ENCODE measurements at regions not wholly inside any gene's neighbourhood (a gene's known extent, or its start where the extent isn't known, plus 50 kb on each side); places are given as distances from the start of the nearest gene placed in this dataset.
"Not testable (repeated sequence)": the region's sequence is repeated elsewhere in the genome, so short reads cannot be mapped to it uniquely, and the experiment has no call there.

DNA sequence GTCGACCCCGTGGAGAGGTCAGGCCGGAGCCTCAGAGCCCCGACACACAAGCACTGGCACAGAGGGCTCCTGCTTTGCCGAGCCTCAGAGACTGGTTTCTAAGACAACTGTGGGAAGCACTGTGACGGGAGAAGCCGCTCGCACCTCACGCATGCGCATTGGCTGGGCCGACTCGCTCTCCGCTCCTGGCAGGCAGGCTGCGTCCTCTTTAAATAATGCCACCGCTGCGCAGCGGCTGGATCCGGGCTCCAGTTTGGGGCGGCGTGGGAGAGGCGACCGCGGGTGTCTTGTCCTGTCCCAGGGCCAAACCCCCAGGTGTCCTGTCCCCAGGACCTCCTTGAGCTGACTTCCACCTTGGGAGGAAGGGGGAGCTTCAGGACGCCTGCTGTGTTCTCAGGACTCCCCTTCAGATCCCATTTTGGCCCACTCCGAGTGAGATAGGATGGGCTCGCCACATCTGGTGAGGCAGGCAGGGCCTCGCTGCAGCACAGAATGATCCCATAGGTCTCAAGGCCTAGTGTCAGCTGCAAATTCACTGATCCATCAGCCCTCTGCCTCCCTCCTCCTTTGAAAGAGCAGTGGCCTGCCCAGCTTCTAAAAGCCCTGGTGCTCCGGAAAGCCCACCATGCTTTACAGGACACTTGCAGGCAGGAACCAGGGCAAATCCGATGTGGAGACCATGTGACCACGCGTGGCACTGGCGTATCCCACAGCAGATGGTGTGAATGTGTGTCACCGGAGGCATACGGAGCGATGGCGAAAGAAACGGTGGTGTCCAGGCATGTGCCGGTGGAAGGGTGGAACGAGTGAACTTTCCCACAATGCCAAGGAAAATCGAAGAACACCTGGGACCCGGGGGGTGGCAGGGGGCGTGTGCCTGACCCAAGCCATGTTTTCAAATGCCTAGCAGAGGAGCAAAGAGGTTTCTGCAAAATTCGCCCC lies 169.3 kb upstream of the ZNF337 start:
- Histone ChIP-seq H3K9ac (ENCODE audit: low read length) (peak overlapping the region; percentile 51), H4K91ac (ENCODE audit: low read length) (no peak overlapping the region), H2BK15ac (ENCODE audit: low read depth, poor library complexity, severe bottlenecking) (no peak overlapping the region), H2AK5ac (ENCODE audit: low read length, severe bottlenecking) (no peak overlapping the region), H3K23ac (ENCODE audit: low read length in 2 of 2) (no peak overlapping the region), H3K18ac (ENCODE audit: low read depth in 1 of 2, low read length in 2 of 2) (no peak overlapping the region), H3K9me3 (ENCODE audit: control insufficient read depth, low read length) (no peaks in the 10 kb centered on the region), H3K14ac (ENCODE audit: low read length in 2 of 2) (no peak overlapping the region), H3K79me1 (replicated peaks; ENCODE audit: low read length, poor library complexity, severe bottlenecking) (no peaks in the 10 kb centered on the region), H2BK12ac (ENCODE audit: low read length in 2 of 2) (no peak overlapping the region), H3K4me1 (ENCODE audit: control insufficient read depth, insufficient read depth, low read depth, low read length) (peaks cover 22% of the 10 kb centered on the region), H3K36me3 (ENCODE audit: control insufficient read depth in 1 of 2, insufficient read depth in 2 of 2, low read depth in 1 of 2, low read length in 2 of 2) (no peaks in the 10 kb centered on the region), H2BK5ac (ENCODE audit: low read depth, low read length, poor library complexity, severe bottlenecking) (no peak overlapping the region), H3K4ac (ENCODE audit: low read depth in 1 of 2, low read length in 2 of 2) (no peak overlapping the region), H3K27ac (ENCODE audit: low read length, poor library complexity, severe bottlenecking) (no peak overlapping the region), H2AFZ (ENCODE audit: low read depth, low read length) (no peak overlapping the region), H2BK120ac (ENCODE audit: low read depth, low read length) (no peak overlapping the region), H3K4me3 (ENCODE audit: insufficient read depth in 1 of 2, low read depth in 1 of 2, low read length in 2 of 2) (peak overlapping the region in 1 of 2 experiments; percentile 72), H3K4me2 (ENCODE audit: low read length, poor library complexity, severe bottlenecking) (no peak overlapping the region), H3K27me3 (ENCODE audit: control insufficient read depth in 1 of 2, insufficient read depth in 1 of 2, low read length in 2 of 2) (peaks cover 30 to 71% of the 10 kb centered on the region in 2 experiments), H4K8ac (ENCODE audit: low read length) (no peak overlapping the region)
- peak; percentile 30 for DNase-seq
- WGBS: 73% methylated on average over 43 of the region's 43 CpGs

DNA sequence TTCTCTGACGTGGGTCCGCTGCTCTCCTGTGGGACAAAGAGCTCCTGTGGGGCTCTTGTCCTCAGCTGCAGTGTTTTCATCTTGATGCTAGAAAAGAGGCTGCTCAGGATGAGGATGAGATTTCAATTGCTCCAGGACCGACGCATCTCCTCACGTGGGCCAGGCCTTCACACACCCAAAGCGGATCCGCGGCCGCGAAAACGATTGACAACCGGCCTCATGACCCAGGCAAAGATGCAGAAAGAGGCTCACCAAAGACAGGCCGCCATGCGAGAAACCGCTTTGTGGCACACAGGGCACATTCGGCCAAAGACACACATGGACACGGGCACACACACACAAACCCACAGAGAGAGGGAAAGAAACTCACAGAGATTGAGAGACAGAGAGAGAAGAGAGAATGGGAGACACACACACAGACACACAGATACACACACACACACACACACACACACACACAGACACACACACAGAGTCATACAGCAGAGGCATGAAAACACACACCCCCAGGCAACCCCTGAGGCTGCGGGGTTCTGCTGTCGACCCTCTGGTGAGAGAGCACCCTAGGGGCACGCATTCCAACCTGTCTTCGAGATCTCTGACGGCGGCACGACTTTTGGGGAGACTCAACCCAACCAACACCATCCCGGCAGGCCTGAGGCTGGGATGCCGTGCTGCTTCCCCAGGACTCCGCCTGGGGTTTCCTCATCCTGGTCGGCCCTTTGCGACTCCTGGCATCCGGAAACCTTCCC lies 168.5 kb upstream of the ZNF337 start:
- 88% methylated on average over 28 of the region's 30 CpGs for WGBS
- not testable (repeated sequence) for H3K27ac ChIP-seq (ENCODE audit: low read length, poor library complexity, severe bottlenecking); H3K79me1 ChIP-seq (replicated peaks; ENCODE audit: low read length, poor library complexity, severe bottlenecking)

DNA sequence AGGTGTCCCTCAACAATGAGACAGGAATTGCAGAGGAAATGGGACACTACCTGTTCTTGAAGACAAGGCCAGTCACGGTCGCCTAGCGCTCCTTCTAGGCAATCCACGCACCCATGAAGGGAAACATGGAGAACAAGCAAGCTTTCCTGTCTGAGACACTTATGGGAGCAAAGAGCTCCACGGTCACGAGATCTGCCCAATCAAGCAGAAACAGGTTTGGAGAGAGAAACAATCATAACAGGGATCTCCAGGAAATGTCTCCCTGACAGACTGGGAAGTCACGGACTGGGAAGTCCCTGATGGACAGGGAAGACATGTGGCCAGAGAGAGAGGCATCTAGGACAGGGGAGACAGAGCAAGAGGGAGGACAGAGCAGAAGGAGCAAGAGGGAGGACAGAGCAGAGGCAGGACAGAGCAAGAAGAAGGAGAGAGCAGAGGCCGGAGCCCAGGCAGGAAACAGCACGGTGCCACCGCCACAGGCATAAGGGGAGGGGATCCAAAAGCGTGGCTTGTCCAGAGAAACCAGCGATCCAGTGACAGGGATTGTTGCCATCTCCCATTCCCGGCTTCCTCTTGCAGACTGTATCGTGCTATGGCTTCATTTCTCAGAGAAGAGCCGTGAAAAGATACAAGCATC lies 167.8 kb upstream of the ZNF337 start:
- H2AFZ ChIP-seq (ENCODE audit: low read depth, low read length): no peak overlapping the region
- peaks cover 29% of the 10 kb centered on the region for H3K4me1 ChIP-seq (ENCODE audit: control insufficient read depth, insufficient read depth, low read depth, low read length)
- no peak overlapping the region for H4K8ac ChIP-seq (ENCODE audit: low read length)
- H3K4me3 ChIP-seq (ENCODE audit: insufficient read depth in 1 of 2, low read depth in 1 of 2, low read length in 2 of 2): no peak overlapping the region
- H3K18ac ChIP-seq (ENCODE audit: low read depth in 1 of 2, low read length in 2 of 2): no peak overlapping the region
- H3K9me3 ChIP-seq (ENCODE audit: control insufficient read depth, low read length): no peaks in the 10 kb centered on the region
- H2BK120ac ChIP-seq (ENCODE audit: low read depth, low read length): no peak overlapping the region
- no peak overlapping the region for H3K9ac ChIP-seq (ENCODE audit: low read length)
- no peak overlapping the region for H3K14ac ChIP-seq (ENCODE audit: low read length in 2 of 2)
- 85% methylated on average over 15 of the region's 15 CpGs for WGBS
- H3K27me3 ChIP-seq (ENCODE audit: control insufficient read depth in 1 of 2, insufficient read depth in 1 of 2, low read length in 2 of 2): peaks cover 45 to 83% of the 10 kb centered on the region in 2 experiments
- no peak for DNase-seq
- H2BK15ac ChIP-seq (ENCODE audit: low read depth, poor library complexity, severe bottlenecking): no peak overlapping the region
- H3K36me3 ChIP-seq (ENCODE audit: control insufficient read depth in 1 of 2, insufficient read depth in 2 of 2, low read depth in 1 of 2, low read length in 2 of 2): no peaks in the 10 kb centered on the region
- H3K27ac ChIP-seq (ENCODE audit: low read length, poor library complexity, severe bottlenecking): no peak overlapping the region
- H2BK5ac ChIP-seq (ENCODE audit: low read depth, low read length, poor library complexity, severe bottlenecking): no peak overlapping the region
- no peak overlapping the region for H3K23ac ChIP-seq (ENCODE audit: low read length in 2 of 2)
- H3K79me1 ChIP-seq (replicated peaks; ENCODE audit: low read length, poor library complexity, severe bottlenecking): no peaks in the 10 kb centered on the region
- H4K91ac ChIP-seq (ENCODE audit: low read length): no peak overlapping the region
- no peak overlapping the region for H2AK5ac ChIP-seq (ENCODE audit: low read length, severe bottlenecking)
- H3K4ac ChIP-seq (ENCODE audit: low read depth in 1 of 2, low read length in 2 of 2): no peak overlapping the region
- H3K4me2 ChIP-seq (ENCODE audit: low read length, poor library complexity, severe bottlenecking): no peak overlapping the region
- H2BK12ac ChIP-seq (ENCODE audit: low read length in 2 of 2): no peak overlapping the region

More for the DNA sequence above, 168.5 kb upstream of the ZNF337 start:
- H4K91ac ChIP-seq (ENCODE audit: low read length); H2BK120ac ChIP-seq (ENCODE audit: low read depth, low read length); H2BK5ac ChIP-seq (ENCODE audit: low read depth, low read length, poor library complexity, severe bottlenecking); H3K23ac ChIP-seq (ENCODE audit: low read length in 2 of 2); H2BK12ac ChIP-seq (ENCODE audit: low read length in 2 of 2); H2BK15ac ChIP-seq (ENCODE audit: low read depth, poor library complexity, severe bottlenecking); H3K4me2 ChIP-seq (ENCODE audit: low read length, poor library complexity, severe bottlenecking); H3K36me3 ChIP-seq (ENCODE audit: control insufficient read depth in 1 of 2, insufficient read depth in 2 of 2, low read depth in 1 of 2, low read length in 2 of 2); H3K18ac ChIP-seq (ENCODE audit: low read depth in 1 of 2, low read length in 2 of 2); DNase-seq; H3K9me3 ChIP-seq (ENCODE audit: control insufficient read depth, low read length); H2AFZ ChIP-seq (ENCODE audit: low read depth, low read length); H3K4ac ChIP-seq (ENCODE audit: low read depth in 1 of 2, low read length in 2 of 2); H3K14ac ChIP-seq (ENCODE audit: low read length in 2 of 2); H4K8ac ChIP-seq (ENCODE audit: low read length); H2AK5ac ChIP-seq (ENCODE audit: low read length, severe bottlenecking): not testable (repeated sequence)
- Histone ChIP-seq H3K9ac (ENCODE audit: low read length) (peak overlapping the region; percentile 51), H3K4me3 (ENCODE audit: insufficient read depth in 1 of 2, low read depth in 1 of 2, low read length in 2 of 2) (peak overlapping the region in 1 of 2 experiments; percentile 72), H3K4me1 (ENCODE audit: control insufficient read depth, insufficient read depth, low read depth, low read length) (peaks cover 24% of the 10 kb centered on the region), H3K27me3 (ENCODE audit: control insufficient read depth in 1 of 2, insufficient read depth in 1 of 2, low read length in 2 of 2) (peaks cover 38 to 77% of the 10 kb centered on the region in 2 experiments)
